GM19240 (cell line): ENCODE measurements at regions not wholly inside any gene's neighbourhood (a gene's known extent, or its start where the extent isn't known, plus 50 kb on each side); places are given as distances from the start of the nearest gene placed in this dataset.
"Not testable (repeated sequence)": the region's sequence is repeated elsewhere in the genome, so short reads cannot be mapped to it uniquely, and the experiment has no call there.

Experiments
- DNase-seq: peaks from one replicate; pipeline ENCODE4 v3.0.0; 2011; ENCODE audit warnings: low spot score; ENCODE audit not compliant: insufficient read length

DNA sequence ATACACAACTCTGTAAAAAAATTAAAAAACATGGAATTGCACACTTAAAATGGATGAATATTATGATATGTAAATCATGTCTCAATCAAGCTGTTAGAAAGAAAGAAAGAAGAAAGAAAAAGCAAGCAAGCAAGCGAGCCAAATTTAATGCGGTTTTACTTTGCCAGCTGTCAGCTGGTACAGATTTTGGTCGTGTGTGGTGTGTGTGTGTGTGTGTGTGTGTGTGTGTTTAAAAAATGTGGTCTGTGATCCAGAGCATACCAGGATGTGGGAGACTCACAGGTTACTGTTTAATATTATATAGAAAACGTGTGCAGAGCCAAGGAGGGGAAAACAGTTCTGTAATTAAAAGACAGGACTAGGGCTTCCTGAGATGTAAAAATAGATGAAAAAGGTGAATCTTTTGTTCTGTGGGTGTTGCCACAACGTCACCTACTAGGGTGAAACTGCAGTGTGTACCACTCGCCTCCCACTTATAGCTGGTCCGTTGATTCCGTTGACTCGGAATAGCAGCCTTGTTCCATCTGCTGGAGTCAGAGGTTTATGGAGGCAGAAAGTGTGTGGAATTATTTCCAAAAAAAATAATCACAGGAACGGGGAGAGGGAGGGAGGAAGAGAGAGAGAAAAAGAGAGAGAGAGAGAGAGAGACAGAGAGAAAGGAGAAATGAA is 197.7 kb downstream of the BCAS1 start:
- no peak for DNase-seq

DNA sequence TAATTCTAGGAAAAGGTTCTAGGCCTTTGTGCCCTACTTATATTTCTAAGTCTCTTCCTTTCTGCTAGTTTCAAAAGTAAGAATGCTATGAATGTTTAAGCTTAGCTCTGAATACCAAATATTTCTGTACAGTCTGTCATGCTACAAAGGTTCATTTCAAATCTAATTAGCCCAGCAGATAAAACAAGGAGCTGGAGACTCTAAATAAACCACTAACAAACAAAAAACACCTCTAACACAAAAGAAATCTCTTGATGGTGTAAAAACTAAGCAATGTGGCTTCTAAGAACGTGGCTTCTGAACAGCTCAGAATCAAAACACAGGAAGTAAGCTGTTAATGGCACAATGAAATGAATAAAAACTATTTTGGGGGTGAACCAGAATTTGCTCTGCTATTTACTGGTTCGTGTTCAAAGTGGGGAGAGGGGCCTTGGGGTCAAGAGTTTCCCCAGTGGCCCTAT is 198.3 kb downstream of the BCAS1 start:
- no peak for DNase-seq

DNA sequence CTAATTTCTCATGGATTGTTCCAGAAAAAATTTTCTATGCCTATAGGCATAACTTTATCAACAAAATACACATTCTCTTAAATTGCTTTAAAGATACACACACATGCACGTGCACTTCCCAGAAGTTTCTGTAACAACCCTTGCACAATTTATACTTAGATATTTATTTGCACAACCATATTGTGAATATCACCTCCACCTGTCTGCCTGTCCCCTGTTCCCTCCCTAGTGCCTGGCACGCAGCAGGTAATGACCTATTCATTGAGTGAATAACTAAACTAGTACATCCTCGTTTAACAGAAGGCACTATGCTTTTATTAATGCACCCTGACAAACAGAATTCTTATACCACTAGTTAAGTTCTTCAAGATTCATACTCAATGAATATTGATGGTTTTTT is 198.9 kb downstream of the BCAS1 start:
- DNase-seq = no peak

GRCh38 chr20:53870426-53871315 is 199.7 kb downstream of the BCAS1 start:
- DNase-seq = no peak

- DNase-seq = peak; percentile 31
Observed at GRCh38 chr20:53869466-53870258, 200.7 kb downstream of the BCAS1 start.

DNA sequence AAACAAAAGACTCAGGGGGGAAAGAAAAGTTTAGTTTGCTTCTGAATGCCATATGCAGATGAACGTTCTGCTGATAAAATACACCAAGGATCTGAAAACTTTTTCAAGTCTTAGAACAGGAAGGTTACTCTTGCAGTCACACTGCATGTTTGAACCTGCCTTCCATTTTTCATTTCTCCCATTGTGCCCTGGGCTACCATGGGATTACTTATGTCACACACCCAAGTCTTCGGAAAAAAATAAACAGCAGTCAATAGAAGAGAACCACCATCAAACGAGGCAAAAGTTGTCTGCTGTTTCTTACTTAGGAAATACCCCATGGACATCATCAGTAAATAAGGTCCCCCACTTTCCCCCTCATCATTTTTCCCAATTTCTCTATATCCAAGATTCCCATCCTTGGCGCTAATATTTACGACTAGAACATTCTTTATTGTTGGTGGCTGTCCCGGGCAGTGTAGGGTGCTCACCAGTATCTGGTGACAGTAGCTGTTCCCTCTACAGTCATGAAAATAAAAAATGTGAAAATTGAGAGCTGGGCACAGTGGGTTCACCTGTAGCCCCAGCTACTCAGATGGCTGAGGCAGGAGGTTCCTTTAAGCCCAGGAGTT is 202.5 kb downstream of the BCAS1 start:
- DNase-seq = no peak

- no peak for DNase-seq
Observed at GRCh38 chr20:53866794-53867740, 203.3 kb downstream of the BCAS1 start.

GRCh38 chr20:53865901-53866793 is 204.2 kb downstream of the BCAS1 start:
- DNase-seq = no peak

GRCh38 chr20:53864765-53865683 is 205.4 kb downstream of the BCAS1 start:
- not testable (repeated sequence) for DNase-seq

GRCh38 chr20:53863923-53864641 is 206.3 kb downstream of the BCAS1 start:
- DNase-seq = not testable (repeated sequence)

DNA sequence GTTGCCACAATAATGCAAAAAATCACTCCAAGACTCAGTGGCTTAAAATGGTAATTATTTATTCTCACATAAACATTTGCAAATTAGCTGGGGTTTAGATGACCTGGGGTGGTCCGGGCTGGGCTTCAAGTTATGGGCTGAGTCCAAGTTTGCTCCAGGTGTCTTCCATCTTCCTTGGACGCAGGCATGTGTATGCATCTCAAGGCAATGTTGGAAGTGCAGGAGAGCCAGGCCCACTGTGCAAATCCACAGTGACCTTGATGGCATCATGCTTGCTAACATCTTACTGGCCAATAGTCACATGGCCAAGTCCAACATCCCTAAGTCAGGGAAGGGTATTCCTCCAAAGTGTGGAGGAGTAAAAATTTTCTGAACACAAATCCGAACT is 206.9 kb downstream of the BCAS1 start:
- DNase-seq = not testable (repeated sequence)

- DNase-seq = not testable (repeated sequence)
Observed at GRCh38 chr20:53863039-53863438, 207.4 kb downstream of the BCAS1 start.

GRCh38 chr20:53862490-53862889 is 207.9 kb downstream of the BCAS1 start:
- DNase-seq = not testable (repeated sequence)

- not testable (repeated sequence) for DNase-seq
Observed at GRCh38 chr20:53862136-53862397, 208.3 kb downstream of the BCAS1 start.

DNA sequence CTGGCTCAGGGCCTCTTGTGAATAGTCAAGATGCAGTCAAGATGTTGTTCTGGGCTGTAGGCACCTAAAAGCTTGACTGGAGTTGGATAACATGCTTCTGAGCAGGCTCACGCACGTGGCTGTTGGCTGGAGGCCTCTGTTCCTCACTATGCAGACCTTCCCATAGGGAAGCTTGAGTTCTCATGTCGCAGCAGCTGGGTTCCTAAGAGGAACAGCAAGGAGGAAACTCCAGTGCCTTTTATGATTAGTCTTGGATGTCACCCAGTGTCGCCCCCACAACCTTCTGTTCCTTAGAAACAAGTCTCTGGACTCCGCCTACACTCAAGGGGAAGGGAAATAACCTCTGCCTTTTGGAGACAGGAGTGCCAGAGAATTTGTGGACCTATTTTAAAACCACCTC is 210.7 kb downstream of the BCAS1 start:
- no peak for DNase-seq

GRCh38 chr20:53859009-53859408 is 211.4 kb downstream of the BCAS1 start:
- DNase-seq = not testable (repeated sequence)

GRCh38 chr20:53858516-53858915 is 211.9 kb downstream of the BCAS1 start:
- not testable (repeated sequence) for DNase-seq
